Muscle layer of duodenum (tissue), 2 donors: ENCODE measurements at regions not wholly inside any gene's neighbourhood (a gene's known extent, or its start where the extent isn't known, plus 50 kb on each side); places are given as distances from the start of the nearest gene placed in this dataset.
"Not testable (repeated sequence)": the region's sequence is repeated elsewhere in the genome, so short reads cannot be mapped to it uniquely, and the experiment has no call there.

Experiments used
- H3K27ac ChIP-seq: one replicate; pipeline ENCODE4 v1.7.0; 2013; ENCODE audit warnings: mild to moderate bottlenecking, low read length
- H3K27me3 ChIP-seq: one replicate; pipeline ENCODE4 v1.7.0; 2013; ENCODE audit warnings: low read depth, mild to moderate bottlenecking, control low read depth, low read length
- H3K36me3 ChIP-seq, 2 donors: one replicate each; pipeline ENCODE4 v1.7.0; 2013; ENCODE audit warnings: low read length in 2 of 2, control low read depth in 1 of 2, mild to moderate bottlenecking in 1 of 2; ENCODE audit not compliant: insufficient read depth in 2 of 2, control insufficient read depth in 1 of 2
- H3K4me1 ChIP-seq, 2 donors: one replicate each; pipeline ENCODE4 v1.7.0; 2013; ENCODE audit warnings: low read length in 2 of 2, mild to moderate bottlenecking in 2 of 2, control low read depth in 1 of 2, moderate library complexity in 1 of 2; ENCODE audit not compliant: insufficient read depth in 2 of 2, control insufficient read depth in 1 of 2
- H3K4me3 ChIP-seq, 2 donors: one replicate each; pipeline ENCODE4 v1.7.0; 2013; ENCODE audit warnings: low read length in 2 of 2, low read depth in 1 of 2, mild to moderate bottlenecking in 1 of 2
- H3K9me3 ChIP-seq, 2 donors: one replicate each; pipeline ENCODE4 v1.7.0; 2013; ENCODE audit warnings: low read length in 2 of 2, control low read depth in 1 of 2, mild to moderate bottlenecking in 1 of 2; ENCODE audit not compliant: control insufficient read depth in 1 of 2
- donor health status: healthy.

GRCh38 chrX:45554736-45555135 is 354.1 kb upstream of the DIPK2B start:
- Histone ChIP-seq H3K9me3 (no peaks in the 10 kb centered on the region), H3K27ac (no peak overlapping the region), H3K27me3 (no peaks in the 10 kb centered on the region), H3K4me1 (no peaks in the 10 kb centered on the region), H3K36me3 (no peaks in the 10 kb centered on the region), H3K4me3 (no peak overlapping the region)

DNA sequence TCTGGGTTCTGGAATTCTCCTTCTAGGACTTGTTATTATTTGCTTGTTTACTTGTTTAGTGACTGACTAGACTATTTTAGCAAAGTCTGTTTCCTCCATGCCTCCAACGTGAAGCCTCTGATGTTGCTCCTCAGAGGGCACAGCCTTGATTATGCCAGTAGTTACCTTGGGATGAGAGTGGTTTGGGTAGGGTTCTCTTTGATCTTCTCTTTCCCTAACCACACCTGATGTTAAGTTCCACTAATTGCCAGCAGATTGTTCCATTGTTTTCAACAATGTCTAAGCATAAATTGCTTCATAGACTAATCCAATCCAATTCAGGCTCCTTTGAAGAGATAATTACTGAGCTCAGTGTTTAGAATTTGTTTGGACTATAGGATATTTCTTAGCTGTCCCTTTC is 352.7 kb upstream of the DIPK2B start:
- H3K36me3 ChIP-seq = no peaks in the 10 kb centered on the region
- H3K27me3 ChIP-seq = no peaks in the 10 kb centered on the region
- H3K9me3 ChIP-seq = no peaks in the 10 kb centered on the region
- no peaks in the 10 kb centered on the region for H3K4me1 ChIP-seq
- no peak overlapping the region for H3K4me3 ChIP-seq
- no peak overlapping the region for H3K27ac ChIP-seq

DNA sequence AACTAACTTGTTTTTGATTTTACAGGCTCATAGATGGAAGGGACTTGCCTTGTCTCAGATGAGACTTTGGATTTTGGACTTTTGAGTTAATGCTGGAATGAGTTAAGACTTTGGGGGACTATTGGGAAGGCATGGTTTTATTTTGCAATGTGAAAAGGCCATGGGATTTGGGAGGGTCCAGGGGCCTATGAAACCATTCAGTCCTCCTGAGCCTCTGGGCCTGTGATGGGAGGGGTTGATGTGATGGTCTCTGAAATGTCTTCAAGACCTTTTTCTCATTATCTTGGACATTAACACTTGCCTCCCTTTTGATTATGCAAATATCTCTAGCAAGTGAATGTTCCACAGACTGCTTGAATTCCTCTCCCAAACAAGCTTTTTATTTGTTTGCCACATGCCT is 346.0 kb upstream of the DIPK2B start:
- H3K4me3 ChIP-seq = not testable (repeated sequence)

GRCh38 chrX:45540181-45540580 is 339.5 kb upstream of the DIPK2B start:
- no peaks in the 10 kb centered on the region for H3K27me3 ChIP-seq
- H3K4me1 ChIP-seq = no peaks in the 10 kb centered on the region
- H3K36me3 ChIP-seq = no peaks in the 10 kb centered on the region
- H3K9me3 ChIP-seq = no peaks in the 10 kb centered on the region
- H3K27ac ChIP-seq = no peak overlapping the region
- no peak overlapping the region for H3K4me3 ChIP-seq

More for the DNA sequence above, 346.0 kb upstream of the DIPK2B start:
- H3K36me3 ChIP-seq, H3K4me1 ChIP-seq, H3K9me3 ChIP-seq, H3K27me3 ChIP-seq, H3K27ac ChIP-seq: not testable (repeated sequence)

DNA sequence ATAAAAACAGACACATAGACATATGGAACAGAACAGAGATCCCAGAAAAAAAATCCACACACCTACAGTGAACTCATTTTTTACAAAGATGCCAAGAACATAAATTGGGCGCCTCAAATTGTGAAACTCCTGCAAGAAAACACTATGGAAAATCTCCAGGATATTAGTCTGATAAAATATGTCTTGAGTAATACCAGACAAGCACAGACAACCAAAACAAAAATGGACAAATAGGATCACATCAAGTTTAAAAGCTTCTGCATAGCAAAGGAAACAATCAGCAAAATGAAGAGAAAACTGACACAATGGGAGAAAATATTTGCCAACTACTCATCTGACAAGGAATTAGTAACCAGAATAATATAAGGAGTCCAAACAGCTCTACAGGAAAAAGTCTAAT is 337.3 kb upstream of the DIPK2B start:
- Histone ChIP-seq H3K4me1 (no peaks in the 10 kb centered on the region), H3K9me3 (no peaks in the 10 kb centered on the region), H3K27me3 (no peaks in the 10 kb centered on the region), H3K4me3 (no peak overlapping the region), H3K27ac (no peak overlapping the region), H3K36me3 (no peaks in the 10 kb centered on the region)

DNA sequence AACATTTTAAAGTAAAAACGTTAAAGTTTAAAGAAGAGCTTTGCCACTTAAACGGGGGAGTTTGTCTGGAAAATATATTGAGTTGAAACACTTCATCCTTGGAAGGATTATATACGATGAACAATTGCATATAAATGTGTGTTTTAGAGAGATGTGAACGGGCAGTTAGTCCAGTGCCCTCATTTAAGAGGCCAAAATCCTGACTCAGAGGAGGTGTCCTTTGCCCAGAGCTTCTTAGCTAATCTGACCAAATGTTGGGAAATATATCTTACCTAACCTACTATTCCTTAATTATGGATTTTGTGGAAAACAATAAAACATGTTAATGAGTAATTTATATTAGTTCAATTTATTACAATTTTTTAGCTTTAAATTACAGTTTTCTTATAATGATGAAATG is 327.2 kb upstream of the DIPK2B start:
- no peaks in the 10 kb centered on the region for H3K4me1 ChIP-seq
- H3K4me3 ChIP-seq = no peak overlapping the region
- H3K36me3 ChIP-seq = no peaks in the 10 kb centered on the region
- H3K27me3 ChIP-seq = no peaks in the 10 kb centered on the region
- H3K9me3 ChIP-seq = no peaks in the 10 kb centered on the region
- no peak overlapping the region for H3K27ac ChIP-seq

GRCh38 chrX:45524805-45525204 is 324.1 kb upstream of the DIPK2B start:
- H3K36me3 ChIP-seq = no peaks in the 10 kb centered on the region
- H3K4me3 ChIP-seq = no peak overlapping the region
- no peaks in the 10 kb centered on the region for H3K27me3 ChIP-seq
- no peaks in the 10 kb centered on the region for H3K9me3 ChIP-seq
- H3K27ac ChIP-seq = no peak overlapping the region
- no peaks in the 10 kb centered on the region for H3K4me1 ChIP-seq

DNA sequence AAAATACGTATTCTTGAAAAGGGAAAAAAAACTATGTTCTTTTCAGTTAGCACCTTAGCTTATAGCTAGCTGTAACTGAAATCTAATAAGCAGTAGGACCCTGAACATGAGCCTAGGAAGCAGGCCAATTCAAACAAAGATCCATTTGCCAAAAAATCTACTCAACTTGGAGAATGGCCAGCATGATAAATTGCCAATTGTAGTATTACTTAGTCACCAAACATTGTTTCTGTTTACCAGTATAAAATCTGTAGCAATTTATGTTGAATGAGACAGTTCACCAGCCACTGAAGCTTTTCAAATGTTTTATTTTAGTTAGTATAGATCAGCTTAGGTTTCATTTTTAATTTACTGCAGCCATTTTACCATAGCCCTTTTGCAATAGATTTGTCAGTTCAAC is 323.6 kb upstream of the DIPK2B start:
- H3K4me1 ChIP-seq = no peaks in the 10 kb centered on the region
- H3K27me3 ChIP-seq = no peaks in the 10 kb centered on the region
- no peaks in the 10 kb centered on the region for H3K9me3 ChIP-seq
- H3K36me3 ChIP-seq = no peaks in the 10 kb centered on the region
- no peak overlapping the region for H3K27ac ChIP-seq
- no peak overlapping the region for H3K4me3 ChIP-seq

DNA sequence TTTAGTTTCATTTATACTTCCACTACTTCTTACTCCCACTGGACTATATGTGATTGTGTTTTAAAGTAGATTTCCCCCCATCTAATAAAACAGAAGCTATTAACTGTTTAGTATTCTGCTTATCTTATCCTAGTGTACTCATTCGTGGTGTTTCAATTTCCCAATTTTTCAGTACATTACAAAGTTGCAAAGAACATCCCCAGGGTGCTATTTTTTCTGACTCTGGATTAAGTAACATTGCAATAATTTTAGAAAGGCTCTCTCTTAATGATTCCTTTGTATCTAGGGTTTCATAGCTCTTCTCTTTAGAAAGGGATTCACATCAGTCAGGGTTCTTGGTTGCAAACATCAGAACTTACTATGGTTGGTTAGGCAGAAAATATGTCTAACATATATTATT is 317.9 kb upstream of the DIPK2B start:
- no peak overlapping the region for H3K4me3 ChIP-seq
- no peaks in the 10 kb centered on the region for H3K9me3 ChIP-seq
- no peak overlapping the region for H3K27ac ChIP-seq
- no peaks in the 10 kb centered on the region for H3K27me3 ChIP-seq
- H3K4me1 ChIP-seq = peaks cover 3 to 7% of the 10 kb centered on the region in 2 donors
- no peaks in the 10 kb centered on the region for H3K36me3 ChIP-seq

DNA sequence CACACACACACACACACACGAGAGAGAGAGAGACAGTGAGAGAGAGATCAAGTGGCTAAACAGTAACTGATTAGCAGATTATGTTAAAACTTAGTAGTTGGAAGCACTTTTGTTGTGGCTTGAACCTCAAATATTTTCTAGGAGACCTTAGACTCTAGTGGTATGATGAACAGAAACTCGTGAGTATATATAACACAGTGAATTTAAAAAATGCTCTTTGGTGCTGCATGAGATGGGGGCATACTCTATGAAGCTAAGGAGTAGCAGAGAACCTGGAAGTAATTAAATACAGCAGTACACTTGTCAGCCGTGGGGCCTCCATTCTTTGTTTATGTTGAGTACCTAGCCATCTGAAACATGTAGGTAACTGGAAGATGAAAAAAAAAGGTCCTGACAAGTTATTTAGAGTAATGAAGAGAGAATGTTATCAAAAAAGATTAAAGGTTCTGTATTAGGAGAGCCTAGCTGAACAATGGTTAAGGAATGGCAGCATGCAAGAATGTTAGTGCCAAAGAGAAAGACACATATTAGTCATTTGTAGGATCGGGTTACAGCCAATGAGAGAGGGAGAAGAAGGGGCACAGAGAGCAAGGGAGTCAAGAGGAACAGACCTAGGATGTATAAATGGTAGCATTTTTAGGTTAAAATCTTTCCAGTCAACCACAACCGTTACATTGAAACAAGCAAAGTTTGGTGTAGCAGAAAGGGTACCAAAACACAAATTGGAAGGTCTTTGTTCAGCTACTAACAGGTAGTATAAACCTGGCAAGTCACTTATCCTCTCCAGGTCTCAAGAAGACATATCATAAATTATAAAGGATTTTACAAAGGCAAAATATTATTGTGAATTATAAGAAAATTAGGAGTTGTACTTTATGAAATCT is 316.7 kb upstream of the DIPK2B start:
- H3K4me1 ChIP-seq = peaks cover 3 to 7% of the 10 kb centered on the region in 2 donors
- H3K36me3 ChIP-seq = no peaks in the 10 kb centered on the region
- no peak overlapping the region for H3K27ac ChIP-seq
- no peak overlapping the region for H3K4me3 ChIP-seq
- H3K27me3 ChIP-seq = no peaks in the 10 kb centered on the region
- no peaks in the 10 kb centered on the region for H3K9me3 ChIP-seq

GRCh38 chrX:45515262-45516215 is 314.9 kb upstream of the DIPK2B start:
- no peaks in the 10 kb centered on the region for H3K36me3 ChIP-seq
- no peaks in the 10 kb centered on the region for H3K27me3 ChIP-seq
- H3K9me3 ChIP-seq = no peaks in the 10 kb centered on the region
- no peak overlapping the region for H3K4me3 ChIP-seq
- H3K4me1 ChIP-seq = peaks cover 3 to 7% of the 10 kb centered on the region in 2 donors
- H3K27ac ChIP-seq = no peak overlapping the region
